Subcutaneous abdominal adipose tissue (tissue), 5 donors: ENCODE measurements at regions not wholly inside any gene's neighbourhood (a gene's known extent, or its start where the extent isn't known, plus 50 kb on each side); places are given as distances from the start of the nearest gene placed in this dataset.
A peak's percentile ranks its signal among the peaks of the same experiment; 100 is the strongest.

Experiments
- H3K27ac ChIP-seq: one replicate; pipeline ENCODE4 v1.7.0; 2013; ENCODE audit warnings: low read depth, mild to moderate bottlenecking, inconsistent platforms, low read length, moderate library complexity
- H3K27me3 ChIP-seq, 5 donors: one replicate each; pipeline ENCODE4 v1.7.0; 2013; ENCODE audit warnings: low read length in 5 of 5, inconsistent platforms in 1 of 5; ENCODE audit not compliant: control insufficient read depth in 5 of 5, insufficient read depth in 4 of 5
- H3K36me3 ChIP-seq, 5 donors: one replicate each; pipeline ENCODE4 v1.7.0; 2013; ENCODE audit warnings: low read length in 5 of 5; ENCODE audit not compliant: control insufficient read depth in 5 of 5, insufficient read depth in 5 of 5
- H3K4me1 ChIP-seq, 5 donors: one replicate each; pipeline ENCODE4 v1.7.0; 2013; ENCODE audit warnings: low read length in 5 of 5, mild to moderate bottlenecking in 3 of 5, moderate library complexity in 1 of 5; ENCODE audit not compliant: control insufficient read depth in 5 of 5, insufficient read depth in 5 of 5
- H3K4me3 ChIP-seq, 5 donors: one replicate each; pipeline ENCODE4 v1.7.0; 2013; ENCODE audit warnings: low read length in 5 of 5, low read depth in 1 of 5
- H3K9ac ChIP-seq, 5 donors: one replicate each; pipeline ENCODE4 v1.7.0; 2013; ENCODE audit warnings: low read length in 5 of 5, mild to moderate bottlenecking in 4 of 5, moderate library complexity in 3 of 5
- H3K9me3 ChIP-seq, 5 donors: one replicate each; pipeline ENCODE4 v1.7.0; 2013; ENCODE audit warnings: low read length in 5 of 5; ENCODE audit not compliant: control insufficient read depth in 5 of 5
- donor health status: healthy.
- donor health status: healthy.
- donor health status: healthy.
- donor health status: healthy.
- donor health status: healthy.

GRCh38 chr14:73800970-73801515 is 50.6 kb upstream of the PTGR2 start:
- Histone ChIP-seq H3K9ac (no peak overlapping the region), H3K4me3 (no peak overlapping the region), H3K27me3 (no peaks in the 10 kb centered on the region), H3K9me3 (no peaks in the 10 kb centered on the region), H3K36me3 (no peaks in the 10 kb centered on the region), H3K27ac (no peak overlapping the region), H3K4me1 (peaks cover 0 to 18% (median 9%) of the 10 kb centered on the region in 5 donors)

DNA sequence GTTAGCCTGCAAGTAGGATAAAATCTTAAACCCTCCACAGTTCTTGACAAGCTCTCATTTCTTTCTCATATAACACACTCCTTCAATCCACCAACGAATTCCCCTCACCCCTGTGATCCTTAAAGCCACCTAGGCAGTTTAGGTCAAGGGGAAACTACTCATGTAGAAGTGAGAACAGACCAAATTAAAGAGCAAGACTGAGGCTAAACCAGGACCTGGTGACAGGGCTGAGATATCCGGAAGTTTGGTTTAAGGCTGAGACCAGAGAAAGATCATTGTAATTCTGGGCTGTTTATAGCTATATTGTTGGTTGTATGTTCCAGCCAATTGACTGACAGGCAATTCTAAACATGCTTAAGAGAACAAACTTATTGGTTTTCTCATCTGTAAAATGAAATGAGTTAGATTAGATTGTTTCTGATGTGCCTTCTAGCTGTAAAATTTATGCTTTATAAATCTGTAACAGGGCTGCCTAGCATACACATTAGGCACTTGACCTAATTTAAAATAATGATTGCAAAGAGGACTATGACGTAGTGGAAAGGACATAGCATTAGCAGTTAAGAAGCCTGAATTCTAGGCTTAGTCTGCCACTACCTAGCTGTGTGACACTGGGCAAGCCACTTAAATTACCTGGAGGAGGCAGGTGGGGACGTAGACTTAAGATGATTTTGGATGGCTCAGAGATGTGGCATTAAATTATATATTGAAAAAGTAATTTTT is 53.9 kb upstream of the PTGR2 start:
- no peak overlapping the region for H3K4me3 ChIP-seq
- no peaks in the 10 kb centered on the region for H3K27me3 ChIP-seq
- no peaks in the 10 kb centered on the region for H3K9me3 ChIP-seq
- H3K36me3 ChIP-seq: no peaks in the 10 kb centered on the region
- H3K27ac ChIP-seq: no peak overlapping the region
- H3K4me1 ChIP-seq: peaks cover 7 to 27% (median 19%) of the 10 kb centered on the region in 5 donors
- no peak overlapping the region for H3K9ac ChIP-seq

DNA sequence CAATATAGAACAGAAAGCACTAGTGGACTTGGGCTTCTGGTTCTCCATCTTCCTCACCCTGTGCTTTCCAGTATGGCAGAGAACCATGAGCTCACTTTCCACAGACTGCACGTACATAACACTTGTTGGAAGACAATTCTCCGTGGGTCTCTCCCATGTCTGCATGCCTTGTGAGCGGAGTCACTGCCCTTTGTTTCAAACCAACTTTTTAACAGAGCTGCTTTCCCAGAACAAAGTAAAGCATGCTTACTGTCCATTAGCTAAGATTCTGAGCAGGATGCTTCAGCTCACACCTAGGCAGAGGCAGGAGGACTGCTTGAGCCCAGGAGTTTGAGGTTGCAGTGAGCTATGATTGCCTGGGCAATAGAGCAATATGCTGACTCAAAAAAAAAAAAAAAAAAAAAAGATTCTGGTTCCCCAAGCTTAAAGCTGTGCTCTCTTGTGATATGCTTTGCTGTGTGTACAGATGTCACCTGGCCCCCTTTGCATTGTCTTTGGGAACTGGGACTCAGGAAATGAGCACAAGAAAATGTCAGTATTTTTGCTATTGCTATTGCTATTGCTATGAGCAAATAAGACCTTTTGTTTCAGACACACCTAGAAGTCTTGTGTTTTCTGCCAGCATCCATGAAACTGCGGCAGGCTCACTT is 54.6 kb upstream of the PTGR2 start:
- Histone ChIP-seq H3K36me3 (peaks cover 0 to 2% (median 0%) of the 10 kb centered on the region in 5 donors), H3K4me3 (no peak overlapping the region), H3K27me3 (no peaks in the 10 kb centered on the region), H3K9ac (no peak overlapping the region), H3K9me3 (no peaks in the 10 kb centered on the region), H3K27ac (no peak overlapping the region), H3K4me1 (peaks cover 5 to 23% (median 20%) of the 10 kb centered on the region in 5 donors)

- Histone ChIP-seq H3K27ac (no peak overlapping the region), H3K36me3 (peaks cover 0 to 2% (median 0%) of the 10 kb centered on the region in 5 donors), H3K4me3 (no peak overlapping the region), H3K9ac (no peak overlapping the region), H3K9me3 (no peaks in the 10 kb centered on the region), H3K27me3 (no peaks in the 10 kb centered on the region), H3K4me1 (peaks cover 5 to 26% (median 19%) of the 10 kb centered on the region in 5 donors)
These were observed 55.2 kb upstream of the PTGR2 start for GRCh38 chr14:73796415-73796814.

GRCh38 chr14:73795974-73796373 is 55.7 kb upstream of the PTGR2 start:
- Histone ChIP-seq H3K9ac (no peak overlapping the region), H3K27ac (no peak overlapping the region), H3K4me1 (peaks cover 5 to 26% (median 19%) of the 10 kb centered on the region in 5 donors)

DNA sequence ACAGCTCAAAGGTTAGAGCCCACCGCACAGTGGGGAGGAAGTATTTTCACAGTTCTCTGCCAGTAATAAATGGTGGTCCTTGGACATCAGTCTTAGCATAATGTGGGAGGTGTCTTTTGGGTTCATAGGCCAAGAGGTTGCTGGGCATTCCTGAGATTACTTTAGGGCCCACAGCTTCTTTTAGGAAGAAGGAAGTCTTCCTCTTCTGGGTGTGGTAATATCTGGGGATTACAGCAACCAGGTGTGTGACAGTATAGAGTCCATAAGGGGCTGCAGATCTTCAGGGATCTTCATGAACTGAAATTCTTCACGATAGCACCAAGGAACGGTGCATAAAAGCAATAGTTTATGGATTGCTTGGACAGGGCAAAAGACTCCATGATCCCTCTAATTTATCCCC is 56.2 kb upstream of the PTGR2 start:
- Histone ChIP-seq H3K4me1 (peaks cover 5 to 26% (median 19%) of the 10 kb centered on the region in 5 donors), H3K9me3 (no peaks in the 10 kb centered on the region), H3K27ac (peak overlapping the region; percentile 84), H3K4me3 (no peak overlapping the region), H3K9ac (peak overlapping the region in 2 of 5 donors; percentile 40 to 62), H3K27me3 (no peaks in the 10 kb centered on the region), H3K36me3 (peaks cover 0 to 2% (median 0%) of the 10 kb centered on the region in 5 donors)

More at GRCh38 chr14:73795974-73796373, 55.7 kb upstream of the PTGR2 start:
- Histone ChIP-seq H3K4me3 (no peak overlapping the region), H3K9me3 (no peaks in the 10 kb centered on the region), H3K27me3 (no peaks in the 10 kb centered on the region), H3K36me3 (peaks cover 0 to 2% (median 0%) of the 10 kb centered on the region in 5 donors)

DNA sequence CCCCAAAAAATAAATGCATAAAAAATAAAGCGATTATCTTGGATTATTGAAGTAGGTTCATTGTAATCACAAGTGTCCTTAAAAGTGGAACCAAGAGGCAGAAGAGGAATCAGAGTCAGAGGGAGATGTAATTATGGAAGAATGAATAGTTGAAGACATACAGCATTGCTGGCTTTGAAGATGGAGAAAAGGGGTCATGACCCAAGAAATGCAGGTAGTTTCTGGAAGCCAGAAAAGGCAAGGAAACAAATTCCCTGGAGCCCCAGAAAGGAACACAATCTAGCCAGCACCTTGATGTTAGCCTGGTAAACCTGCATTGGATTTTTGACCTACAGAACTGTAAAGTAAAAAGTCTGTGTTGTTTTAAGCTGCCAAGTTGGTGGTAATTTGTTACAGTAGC is 57.5 kb upstream of the PTGR2 start:
- Histone ChIP-seq H3K27ac (peak overlapping the region; percentile 42), H3K4me3 (no peak overlapping the region), H3K4me1 (peaks cover 5 to 39% (median 30%) of the 10 kb centered on the region in 5 donors), H3K36me3 (peaks cover 0 to 2% (median 0%) of the 10 kb centered on the region in 5 donors), H3K27me3 (no peaks in the 10 kb centered on the region), H3K9ac (peak overlapping the region in 1 of 5 donors; percentile 41), H3K9me3 (no peaks in the 10 kb centered on the region)

- H3K4me1 ChIP-seq: peaks cover 5 to 53% (median 47%) of the 10 kb centered on the region in 5 donors
- no peak overlapping the region for H3K27ac ChIP-seq
- no peaks in the 10 kb centered on the region for H3K27me3 ChIP-seq
- peaks cover 0 to 2% (median 0%) of the 10 kb centered on the region in 5 donors for H3K36me3 ChIP-seq
- H3K4me3 ChIP-seq: no peak overlapping the region
- H3K9ac ChIP-seq: no peak overlapping the region
- no peaks in the 10 kb centered on the region for H3K9me3 ChIP-seq
These were observed 59.1 kb upstream of the PTGR2 start for GRCh38 chr14:73792481-73792880.

DNA sequence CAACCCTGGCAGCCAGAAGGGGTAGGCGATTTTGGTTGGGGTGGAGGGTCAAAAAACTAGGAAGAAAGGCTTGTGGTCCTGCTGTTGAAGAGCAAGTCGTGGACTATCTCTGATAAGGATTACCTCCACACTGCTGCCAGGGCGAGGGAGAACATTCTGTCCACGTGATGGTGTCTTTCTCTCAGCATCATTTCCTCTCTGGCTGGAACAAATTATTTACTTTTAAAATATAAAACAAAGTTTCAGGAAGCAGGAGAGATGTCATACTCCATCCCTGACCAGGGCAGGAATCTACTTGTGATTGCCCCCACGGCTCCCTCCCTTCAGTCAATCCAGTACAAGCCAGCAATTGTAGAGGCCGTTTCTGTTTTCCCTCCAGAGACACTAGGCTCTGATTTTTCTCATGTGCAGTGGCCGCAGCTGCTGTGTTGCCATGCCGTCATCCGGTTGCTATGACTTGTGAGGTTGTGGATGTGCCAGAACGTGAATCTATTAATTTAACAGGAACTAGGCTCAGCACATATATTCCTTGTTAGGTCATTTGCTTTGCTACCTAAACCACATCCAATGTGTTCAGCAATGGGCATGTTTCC is 61.5 kb upstream of the PTGR2 start:
- peak overlapping the region in 1 of 5 donors; percentile 20 for H3K4me3 ChIP-seq
- peak overlapping the region; percentile 94 for H3K27ac ChIP-seq
- H3K4me1 ChIP-seq: peaks cover 9 to 65% (median 59%) of the 10 kb centered on the region in 5 donors
- no peaks in the 10 kb centered on the region for H3K9me3 ChIP-seq
- H3K9ac ChIP-seq: peak overlapping the region in 2 of 5 donors; percentile 39 to 55
- no peaks in the 10 kb centered on the region for H3K27me3 ChIP-seq
- H3K36me3 ChIP-seq: peaks cover 0 to 2% (median 0%) of the 10 kb centered on the region in 5 donors
